ENCODE measurements at regions not wholly inside any gene's neighbourhood (a gene's known extent, or its start where the extent isn't known, plus 50 kb on each side); places are given as distances from the start of the nearest gene placed in this dataset.

DNA sequence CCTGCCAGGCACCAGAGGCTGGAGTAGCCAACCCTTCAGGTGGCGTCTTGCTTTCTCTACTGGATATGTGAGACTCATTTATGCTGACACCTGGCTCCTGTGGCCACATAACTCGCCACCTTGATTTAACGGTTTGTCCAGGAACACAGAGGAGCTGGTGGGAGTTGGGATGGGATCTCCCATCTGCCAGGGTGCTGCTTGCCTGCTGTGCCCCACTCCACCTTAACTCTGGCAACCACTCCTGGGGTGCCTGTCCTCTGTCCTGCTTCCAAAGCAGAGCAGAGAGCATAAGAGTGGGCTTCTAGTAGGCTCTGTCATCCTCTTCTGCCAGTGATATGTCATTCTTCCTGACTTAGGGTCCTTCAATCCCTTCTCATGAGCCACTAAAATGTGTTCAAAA lies 63.4 kb upstream of the ZNF423 start:
- no peak overlapping the region for H3K4me3 ChIP-seq
- intact Hi-C loops (cut with DNase I, micrococcal nuclease), result no loop called here
- H3K9me3 ChIP-seq, result no peaks in the 10 kb centered on the region
- H3K36me3 ChIP-seq (ENCODE audit: low read depth), result no peaks in the 10 kb centered on the region
- TF ChIP-seq, protein P1, sequence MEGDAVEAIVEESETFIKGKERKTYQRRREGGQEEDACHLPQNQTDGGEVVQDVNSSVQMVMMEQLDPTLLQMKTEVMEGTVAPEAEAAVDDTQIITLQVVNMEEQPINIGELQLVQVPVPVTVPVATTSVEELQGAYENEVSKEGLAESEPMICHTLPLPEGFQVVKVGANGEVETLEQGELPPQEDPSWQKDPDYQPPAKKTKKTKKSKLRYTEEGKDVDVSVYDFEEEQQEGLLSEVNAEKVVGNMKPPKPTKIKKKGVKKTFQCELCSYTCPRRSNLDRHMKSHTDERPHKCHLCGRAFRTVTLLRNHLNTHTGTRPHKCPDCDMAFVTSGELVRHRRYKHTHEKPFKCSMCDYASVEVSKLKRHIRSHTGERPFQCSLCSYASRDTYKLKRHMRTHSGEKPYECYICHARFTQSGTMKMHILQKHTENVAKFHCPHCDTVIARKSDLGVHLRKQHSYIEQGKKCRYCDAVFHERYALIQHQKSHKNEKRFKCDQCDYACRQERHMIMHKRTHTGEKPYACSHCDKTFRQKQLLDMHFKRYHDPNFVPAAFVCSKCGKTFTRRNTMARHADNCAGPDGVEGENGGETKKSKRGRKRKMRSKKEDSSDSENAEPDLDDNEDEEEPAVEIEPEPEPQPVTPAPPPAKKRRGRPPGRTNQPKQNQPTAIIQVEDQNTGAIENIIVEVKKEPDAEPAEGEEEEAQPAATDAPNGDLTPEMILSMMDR (IDR thresholded peaks at IDR 0.05), result no peak
- DNase-seq (no peak), ATAC-seq (no peak)
- no peaks in the 10 kb centered on the region for H3K4me1 ChIP-seq (ENCODE audit: low read depth)

DNA sequence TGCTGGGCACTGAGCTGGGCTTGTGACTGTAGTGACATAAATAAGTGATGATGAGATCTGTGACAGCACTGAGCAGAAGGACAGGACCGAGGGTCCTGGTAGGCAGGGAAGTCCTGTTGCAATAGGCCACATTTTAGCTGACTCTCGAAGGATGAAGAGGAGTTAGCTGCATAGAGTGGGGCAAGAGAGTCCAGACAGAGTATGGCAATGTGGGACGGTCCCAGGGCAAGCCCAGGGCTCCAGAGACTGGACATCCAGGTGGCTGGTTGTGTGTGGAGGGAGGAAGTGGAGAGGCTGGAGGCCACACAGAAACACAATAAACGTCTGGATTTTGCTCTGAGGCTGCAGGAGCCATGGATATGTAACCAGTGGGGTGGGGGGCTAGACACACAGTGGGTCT lies 64.5 kb upstream of the ZNF423 start:
- TF ChIP-seq, protein P1 (IDR thresholded peaks at IDR 0.05), result no peak
- ATAC-seq, result no peak
- Histone ChIP-seq H3K36me3 (ENCODE audit: low read depth) (no peaks in the 10 kb centered on the region), H3K4me3 (no peak overlapping the region), H3K4me1 (ENCODE audit: low read depth) (no peaks in the 10 kb centered on the region), H3K9me3 (no peaks in the 10 kb centered on the region)
- DNase-seq, result no peak
- intact Hi-C loops (cut with DNase I, micrococcal nuclease), result loop anchor here in 1 of 2 donors (5.0 kb wide), 1 partner anchor 513 kb away; no protein-coding TSS in a partner anchor

DNA sequence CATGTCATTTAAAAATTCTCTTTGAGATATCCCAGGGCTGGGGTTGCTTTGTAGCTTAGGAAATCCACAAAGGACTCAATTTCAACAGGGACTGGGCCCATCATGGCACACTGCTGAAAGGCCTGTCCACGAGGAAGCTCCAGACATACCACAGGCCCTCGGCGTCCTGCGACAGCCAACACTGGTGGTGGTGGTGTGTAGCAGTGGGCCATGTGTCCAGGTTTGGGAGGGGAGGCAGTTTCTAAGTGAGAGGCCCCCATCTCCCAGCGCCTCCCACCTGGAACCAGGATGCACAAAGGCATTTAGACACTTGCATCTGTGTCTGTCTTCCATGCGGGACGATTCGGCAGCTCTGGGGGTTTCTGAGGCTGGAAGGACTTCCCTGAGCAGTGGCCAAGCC lies 65.2 kb upstream of the ZNF423 start:
- DNase-seq (no peak), ATAC-seq (no peak)
- no peaks in the 10 kb centered on the region for H3K36me3 ChIP-seq (ENCODE audit: low read depth)
- no peaks in the 10 kb centered on the region for H3K4me1 ChIP-seq (ENCODE audit: low read depth)
- no peak overlapping the region for H3K4me3 ChIP-seq
- H3K9me3 ChIP-seq, result no peaks in the 10 kb centered on the region
- intact Hi-C loops (cut with DNase I, micrococcal nuclease), result loop anchor here in 1 of 2 donors (5.0 kb wide), 1 partner anchor 514 kb away; no protein-coding TSS in a partner anchor
- TF ChIP-seq, protein P1 (IDR thresholded peaks at IDR 0.05), result no peak

DNA sequence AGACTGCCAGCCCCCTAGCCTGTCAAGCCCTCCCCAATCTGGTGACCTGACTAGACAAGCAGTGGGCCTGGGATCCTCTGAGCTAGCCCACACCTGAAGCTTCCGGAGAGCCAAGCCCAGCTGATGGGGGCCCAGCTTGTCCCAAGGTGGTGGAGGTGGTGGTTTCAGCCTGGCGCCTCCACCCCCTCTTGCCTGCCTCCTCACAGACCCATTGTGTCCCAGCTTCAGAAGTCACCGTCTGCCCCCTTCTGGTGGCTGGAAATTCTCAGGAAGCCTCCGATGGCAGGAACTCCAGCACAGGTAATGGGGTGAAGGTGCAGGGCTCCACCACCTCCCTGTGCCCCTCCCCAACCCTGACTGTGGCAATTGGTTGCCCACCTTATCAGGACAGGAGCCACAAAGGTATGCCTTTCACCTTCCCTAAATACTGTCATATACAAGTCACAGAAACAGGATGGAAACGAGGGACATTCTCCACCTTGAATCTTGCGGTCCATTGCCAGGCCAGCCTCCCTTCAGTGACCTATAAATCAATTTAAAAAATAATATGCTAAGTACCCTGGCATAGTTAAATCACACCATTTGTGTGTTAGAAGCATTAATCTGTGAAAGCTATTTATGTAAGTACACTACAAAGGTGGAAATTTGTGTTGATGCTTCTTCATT lies 66.0 kb upstream of the ZNF423 start:
- intact Hi-C loops (cut with DNase I, micrococcal nuclease), result loop anchor here in 1 of 2 donors (5.0 kb wide), 1 partner anchor 515 kb away; no protein-coding TSS in a partner anchor
- H3K4me1 ChIP-seq (ENCODE audit: low read depth), result no peaks in the 10 kb centered on the region
- ATAC-seq (peak; percentile 88), DNase-seq (peak in 2 of 3 donors; percentile 81 to 90)
- TF ChIP-seq, protein P1 (IDR thresholded peaks at IDR 0.05), result peak; percentile 32
- H3K9me3 ChIP-seq, result no peaks in the 10 kb centered on the region
- no peak overlapping the region for H3K4me3 ChIP-seq
- no peaks in the 10 kb centered on the region for H3K36me3 ChIP-seq (ENCODE audit: low read depth)

DNA sequence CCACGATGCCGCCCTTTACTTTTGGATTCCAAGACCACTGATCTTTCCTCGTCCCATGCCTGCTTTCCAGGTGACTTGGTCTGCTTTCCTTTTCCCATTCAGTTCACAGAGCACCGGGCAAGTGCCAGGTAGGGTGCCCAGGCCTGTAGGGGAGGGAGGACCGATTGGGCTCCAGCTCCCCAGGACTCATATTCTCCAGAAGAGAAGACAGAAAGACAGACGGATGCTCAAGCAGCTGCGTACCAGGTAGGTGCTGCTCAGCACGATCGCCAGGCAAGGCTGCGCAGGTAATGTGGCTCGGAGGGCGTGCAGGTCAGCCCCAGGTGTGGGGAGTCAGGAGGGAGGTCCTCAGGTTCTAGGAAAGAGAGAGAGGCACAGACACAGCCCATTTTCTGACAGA lies 67.5 kb upstream of the ZNF423 start:
- Histone ChIP-seq H3K9me3 (no peaks in the 10 kb centered on the region), H3K4me3 (no peak overlapping the region), H3K36me3 (ENCODE audit: low read depth) (no peaks in the 10 kb centered on the region), H3K4me1 (ENCODE audit: low read depth) (no peaks in the 10 kb centered on the region)
- ATAC-seq (no peak), DNase-seq (no peak)
- TF ChIP-seq, protein P1 (IDR thresholded peaks at IDR 0.05), result no peak
- intact Hi-C loops (cut with DNase I, micrococcal nuclease), result loop anchor here in 1 of 2 donors (5.0 kb wide), 1 partner anchor 516 kb away; no protein-coding TSS in a partner anchor
